A549 (cell line): ENCODE measurements at regions not wholly inside any gene's neighbourhood (a gene's known extent, or its start where the extent isn't known, plus 50 kb on each side); places are given as distances from the start of the nearest gene placed in this dataset.

ENCODE experiments used
- ATAC-seq, 2 experiments: fragments of 200-7000 bp in 1 of 2; fragments of >200 bp in 1 of 2; cut with Nextera tagmentation in 1 of 2; cut with Tn5 transposase in 1 of 2; 3 replicates each; pipeline versions ENCODE4 v1.8.0 to v1.9.1; 2018 to 2020; ENCODE audit warnings: mild to moderate bottlenecking in 1 of 2, moderate library complexity in 1 of 2
- CTCF ChIA-PET: fragments of 300-600 bp; sonication (Branson Sonifier 250); formaldehyde crosslinking; extraction: SDS; loops from one replicate; lab custom pipeline; 2021; ENCODE audit warnings: antibody characterized with exemption, inconsistent platforms; lab: Yijun Ruan, JAX
- POLR2A ChIA-PET: fragments of 350-600 bp; formaldehyde crosslinking; extraction: SDS; loops from one replicate; lab custom pipeline; 2021; ENCODE audit warnings: antibody characterized with exemption, inconsistent platforms; lab: Yijun Ruan, JAX
- DNase-seq, 2 experiments: peaks; one replicate each; pipeline versions ENCODE4 v3.0.0 to v3.0.0-alpha.2; 2011 to 2016; ENCODE audit warnings: low read depth in 1 of 2, low spot score in 1 of 2
- FAIRE-seq: peaks from 2 replicates; lab custom pipeline; 2011; peaks lifted over from hg19 to GRCh38; lab: Jason Lieb, UNC
- H3K27ac ChIP-seq, 2 experiments: fragments of >200 bp; sonication (Bioruptor Twin); formaldehyde crosslinking; 3 replicates each; pipeline ENCODE4 v1.5.1; 2016 to 2017
- H3K4me1 ChIP-seq: fragments of >200 bp; sonication (Bioruptor Twin); formaldehyde crosslinking; 3 replicates; pipeline ENCODE4 v1.6.1; 2016
- H3K4me2 ChIP-seq: fragments of >200 bp; sonication (Bioruptor Twin); formaldehyde crosslinking; 3 replicates; pipeline ENCODE4 v1.6.1; 2016
- H3K4me3 ChIP-seq: fragments of >200 bp; sonication (Bioruptor Twin); formaldehyde crosslinking; 3 replicates; pipeline ENCODE4 v1.5.1; 2016
- H3K9me3 ChIP-seq: fragments of >200 bp; sonication (Bioruptor Twin); formaldehyde crosslinking; 3 replicates; pipeline ENCODE4 v1.6.1; 2016
- BCL3 ChIP-seq: fragments of >200 bp; sonication (Bioruptor Twin); formaldehyde crosslinking; IDR thresholded peaks from 3 replicates; pipeline ENCODE4 v1.6.1; 2016
- CHD4 ChIP-seq: fragments of 200-600 bp; sonication (generic); IDR thresholded peaks from 2 replicates; pipeline ENCODE4 v1.6.1; 2016; ENCODE audit warnings: antibody characterized with exemption, mild to moderate bottlenecking, borderline replicate concordance
- EHMT2 ChIP-seq: fragments of 200-600 bp; sonication (generic); IDR thresholded peaks from 2 replicates; pipeline ENCODE4 v1.6.1; 2016; ENCODE audit warnings: antibody characterized with exemption, low read depth, mild to moderate bottlenecking, moderate library complexity
- EP300 ChIP-seq, 2 experiments: fragments of >200 bp; sonication (Bioruptor Twin); formaldehyde crosslinking; IDR thresholded peaks; 2 replicates in 1 of 2; 3 replicates in 1 of 2; pipeline ENCODE4 v1.6.1; 2016 to 2017
- FOSB ChIP-seq: fragments of 250-450 bp; sonication (Bioruptor Pico); IDR thresholded peaks from 2 replicates; pipeline ENCODE4 v1.5.0; 2020; ENCODE audit warnings: mild to moderate bottlenecking, moderate library complexity
- GATA3 ChIP-seq: IDR thresholded peaks from 2 replicates; pipeline ENCODE4 v1.6.1; 2012; ENCODE audit warnings: borderline replicate concordance
- HES2 ChIP-seq: fragments of >200 bp; sonication (Bioruptor Twin); formaldehyde crosslinking; IDR thresholded peaks from 2 replicates; pipeline ENCODE4 v1.6.1; 2016
- HOXA7 ChIP-seq: fragments of 250-450 bp; sonication (Bioruptor Pico); IDR thresholded peaks from 2 replicates; pipeline ENCODE4 v1.5.0; 2020; ENCODE audit warnings: mild to moderate bottlenecking, moderate library complexity
- HOXB5 ChIP-seq: fragments of 250-450 bp; sonication (Bioruptor Pico); IDR thresholded peaks from 2 replicates; pipeline ENCODE4 v1.5.0; 2020; ENCODE audit warnings: mild to moderate bottlenecking, moderate library complexity
- JUN ChIP-seq, 2 experiments: fragments of >200 bp; sonication (Bioruptor Twin); formaldehyde crosslinking; IDR thresholded peaks; 2 replicates in 1 of 2; 3 replicates in 1 of 2; pipeline ENCODE4 v1.6.1; 2016 to 2017
- KDM1A ChIP-seq: fragments of 200-600 bp; sonication (generic); IDR thresholded peaks from 2 replicates; pipeline ENCODE4 v1.6.1; 2016; ENCODE audit warnings: low read depth, mild to moderate bottlenecking
- MAFK ChIP-seq: fragments of 450-650 bp; IDR thresholded peaks from 2 replicates; pipeline ENCODE4 v1.6.1; 2014; ENCODE audit not compliant: partially characterized antibody
- MAZ ChIP-seq: fragments of 150-350 bp; IDR thresholded peaks from 2 replicates; pipeline ENCODE4 v1.6.1; 2014; ENCODE audit warnings: antibody characterized with exemption, low read depth, low read length, borderline replicate concordance
- MYC ChIP-seq: IDR thresholded peaks from 2 replicates; pipeline ENCODE4 v1.6.1; 2012; ENCODE audit warnings: mild to moderate bottlenecking, inconsistent platforms, low read length, improper control_type of control experiment, borderline replicate concordance
- NFE2L2 ChIP-seq: fragments of 150-350 bp; conservative IDR thresholded peaks from 2 replicates; pipeline ENCODE4 v1.6.1; 2014; ENCODE audit warnings: low read length
- PHF8 ChIP-seq: fragments of 200-600 bp; sonication (generic); IDR thresholded peaks from 2 replicates; pipeline ENCODE4 v1.6.1; 2016; ENCODE audit warnings: low read depth, mild to moderate bottlenecking, antibody characterized with exemption, moderate library complexity, borderline replicate concordance
- POLR2AphosphoS2 ChIP-seq: conservative IDR thresholded peaks from 2 replicates; pipeline ENCODE4 v1.6.1; 2012; ENCODE audit warnings: low read length, improper control_type of control experiment, inconsistent platforms
- RCOR1 ChIP-seq: fragments of 150-350 bp; IDR thresholded peaks from 2 replicates; pipeline ENCODE4 v1.6.1; 2014; ENCODE audit warnings: antibody characterized with exemption, low read length, low read depth
- SMC3 ChIP-seq: fragments of >200 bp; sonication (Bioruptor Twin); formaldehyde crosslinking; IDR thresholded peaks from 3 replicates; pipeline ENCODE4 v1.6.1; 2018; ENCODE audit warnings: inconsistent platforms
- ZC3H11A ChIP-seq: fragments of 450-650 bp; IDR thresholded peaks from 2 replicates; pipeline ENCODE4 v1.6.1; 2014; ENCODE audit warnings: antibody characterized with exemption, mild to moderate bottlenecking
- ZNF302 ChIP-seq: fragments of 250-450 bp; sonication (Bioruptor Pico); IDR thresholded peaks from 2 replicates; pipeline ENCODE4 v1.9.0; 2021; ENCODE audit warnings: inconsistent platforms, mild to moderate bottlenecking, moderate library complexity
- ZSCAN20 ChIP-seq: fragments of 250-450 bp; sonication (Bioruptor Pico); IDR thresholded peaks from 2 replicates; pipeline ENCODE4 v1.8.0; 2022; ENCODE audit warnings: mild to moderate bottlenecking, moderate library complexity
- WGBS: methylation state at CpG from one replicate; pipeline ENCODE4 v1.1.6; 2017; ENCODE audit errors: missing lambda C conversion rate; 5-methylcytosine and 5-hydroxymethylcytosine counted together

- TF ChIP-seq PHF8, result no peak
- no peak for TF ChIP-seq EHMT2
- TF ChIP-seq POLR2AphosphoS2, result no peak
- TF ChIP-seq EP300 (IDR thresholded peaks at IDR 0.05), result no peak
- no peak for TF ChIP-seq MAZ
- no peak for TF ChIP-seq HES2
- no peak for TF ChIP-seq CHD4
- no peak for TF ChIP-seq RCOR1
- no peak for TF ChIP-seq ZSCAN20
- TF ChIP-seq ZC3H11A, result no peak
- TF ChIP-seq NFE2L2, result no peak
- no peak for TF ChIP-seq HOXA7 (CRISPR knock-in tag)
- TF ChIP-seq FOSB, result no peak
- TF ChIP-seq MAFK, result no peak
- TF ChIP-seq JUN (IDR thresholded peaks at IDR 0.05), result no peak
- TF ChIP-seq KDM1A, result no peak
- TF ChIP-seq HOXB5 (CRISPR knock-in tag), result no peak
- TF ChIP-seq SMC3, result no peak
- no peak for TF ChIP-seq ZNF302 (CRISPR knock-in tag)
- TF ChIP-seq GATA3, result no peak
These were observed 302.0 kb downstream of the TFEC start for GRCh38 chr7:115728518-115728917.

GRCh38 chr7:115724400-115725056, 306.0 kb downstream of the TFEC start:
- WGBS, result 27% methylated on average over 3 of the region's 3 CpGs
- DNase-seq (peak in 1 of 2 experiments; percentile 7), FAIRE-seq (no peak), ATAC-seq (no peak)
- ChIA-PET POLR2A (no interaction called here), CTCF (no interaction called here)
- no peaks in the 10 kb centered on the region for H3K4me1 ChIP-seq
- H3K4me2 ChIP-seq, result no peak overlapping the region
- no peak overlapping the region for H3K27ac ChIP-seq
- TF ChIP-seq EP300 (IDR thresholded peaks at IDR 0.05), result no peak
- no peak for TF ChIP-seq ZSCAN20
- TF ChIP-seq, all 56 proteins: peak for 0
- Histone ChIP-seq H3K4me3 (no peak overlapping the region), H3K9me3 (no peaks in the 10 kb centered on the region)

More at GRCh38 chr7:115728518-115728917, 302.0 kb downstream of the TFEC start:
- DNase-seq (no peak), ATAC-seq (no peak), FAIRE-seq (no peak)
- Histone ChIP-seq H3K4me3 (no peak overlapping the region), H3K27ac (no peak overlapping the region), H3K9me3 (no peaks in the 10 kb centered on the region), H3K4me2 (no peak overlapping the region), H3K4me1 (no peaks in the 10 kb centered on the region)
- ChIA-PET CTCF (interaction anchor here (0.7 kb wide), 1 partner anchor 172 kb away, joined by 3 read pairs; no protein-coding TSS in a partner anchor), POLR2A (no interaction called here)
- 34% methylated on average over 2 of the region's 2 CpGs for WGBS

GRCh38 chr7:115722302-115722977, 308.1 kb downstream of the TFEC start:
- FAIRE-seq, result peak; percentile 23

More at GRCh38 chr7:115722302-115722977, 308.1 kb downstream of the TFEC start:
- TF ChIP-seq MYC (no peak), BCL3 (no peak)
- Histone ChIP-seq H3K27ac (no peak overlapping the region), H3K4me2 (no peak overlapping the region), H3K4me3 (no peak overlapping the region), H3K4me1 (no peaks in the 10 kb centered on the region), H3K9me3 (no peaks in the 10 kb centered on the region)
- ChIA-PET POLR2A (no interaction called here), CTCF (no interaction called here)
- no peak for ATAC-seq
- DNase-seq, result no peak
- WGBS, result 33% methylated on average over 4 of the region's 4 CpGs
